ENCODE measurements at regions not wholly inside any gene's neighbourhood (a gene's known extent, or its start where the extent isn't known, plus 50 kb on each side); places are given as distances from the start of the nearest gene placed in this dataset.

DNA sequence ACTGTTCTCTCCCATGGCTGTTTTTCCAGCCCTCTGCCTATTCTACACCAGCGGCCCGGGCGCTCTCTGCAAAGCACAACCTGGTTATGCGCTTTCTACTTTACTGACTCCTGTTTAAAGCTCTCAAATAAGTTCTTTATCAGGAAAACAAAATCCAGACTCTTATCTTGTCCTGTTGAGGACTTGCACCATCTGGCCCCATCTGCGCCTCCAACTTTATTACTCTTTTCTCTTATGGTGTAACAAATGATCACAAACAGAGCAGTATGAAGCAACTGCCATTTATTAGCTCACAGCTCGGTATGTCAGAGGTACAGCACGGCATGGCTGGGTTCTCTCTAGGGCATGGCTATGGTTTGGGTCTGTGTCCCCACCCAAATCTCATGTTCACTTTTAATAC, 236.5 kb upstream of the NT5C1B start:
- TF ChIP-seq, protein P1, sequence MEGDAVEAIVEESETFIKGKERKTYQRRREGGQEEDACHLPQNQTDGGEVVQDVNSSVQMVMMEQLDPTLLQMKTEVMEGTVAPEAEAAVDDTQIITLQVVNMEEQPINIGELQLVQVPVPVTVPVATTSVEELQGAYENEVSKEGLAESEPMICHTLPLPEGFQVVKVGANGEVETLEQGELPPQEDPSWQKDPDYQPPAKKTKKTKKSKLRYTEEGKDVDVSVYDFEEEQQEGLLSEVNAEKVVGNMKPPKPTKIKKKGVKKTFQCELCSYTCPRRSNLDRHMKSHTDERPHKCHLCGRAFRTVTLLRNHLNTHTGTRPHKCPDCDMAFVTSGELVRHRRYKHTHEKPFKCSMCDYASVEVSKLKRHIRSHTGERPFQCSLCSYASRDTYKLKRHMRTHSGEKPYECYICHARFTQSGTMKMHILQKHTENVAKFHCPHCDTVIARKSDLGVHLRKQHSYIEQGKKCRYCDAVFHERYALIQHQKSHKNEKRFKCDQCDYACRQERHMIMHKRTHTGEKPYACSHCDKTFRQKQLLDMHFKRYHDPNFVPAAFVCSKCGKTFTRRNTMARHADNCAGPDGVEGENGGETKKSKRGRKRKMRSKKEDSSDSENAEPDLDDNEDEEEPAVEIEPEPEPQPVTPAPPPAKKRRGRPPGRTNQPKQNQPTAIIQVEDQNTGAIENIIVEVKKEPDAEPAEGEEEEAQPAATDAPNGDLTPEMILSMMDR (conservative IDR thresholded peaks at IDR 0.05; ENCODE audit: low read depth, low read length) = no peak
- TF ChIP-seq EZH2phosphoT487 (IDR thresholded peaks at IDR 0.05; ENCODE audit: borderline replicate concordance, low read length) (no peak), EZH2 (IDR thresholded peaks at IDR 0.05; ENCODE audit: low read length, unreplicated experiment) (no peak)
